ENCODE measurements at regions not wholly inside any gene's neighbourhood (a gene's known extent, or its start where the extent isn't known, plus 50 kb on each side); places are given as distances from the start of the nearest gene placed in this dataset.

- no peak for TF ChIP-seq CTCF (IDR thresholded peaks at IDR 0.05)
- Mint-ChIP-seq H3K36me3 (ENCODE audit: unreplicated experiment) (no peaks in the 10 kb centered on the region), H3K27me3 (ENCODE audit: unreplicated experiment) (peaks cover 29% of the 10 kb centered on the region), H3K4me3 (ENCODE audit: unreplicated experiment) (no peak overlapping the region), H3K9me3 (ENCODE audit: unreplicated experiment) (no peaks in the 10 kb centered on the region), H3K4me1 (ENCODE audit: unreplicated experiment) (no peaks in the 10 kb centered on the region), H3K27ac (ENCODE audit: unreplicated experiment) (no peak overlapping the region)
- no peak for DNase-seq (ENCODE audit: extremely low spot score, unreplicated experiment)
These were observed 171.9 kb upstream of the SPACA1 start for GRCh38 chr6:87875781-87876180.

GRCh38 chr6:87873556-87873955, 171.5 kb upstream of the AKIRIN2 start:
- no peaks in the 10 kb centered on the region for H3K9me3 Mint-ChIP-seq (ENCODE audit: unreplicated experiment)

GRCh38 chr6:87870556-87870955, 168.5 kb upstream of the AKIRIN2 start:
- Mint-ChIP-seq H3K27me3 (ENCODE audit: unreplicated experiment) (peaks cover 8% of the 10 kb centered on the region), H3K9me3 (ENCODE audit: unreplicated experiment) (no peaks in the 10 kb centered on the region), H3K4me1 (ENCODE audit: unreplicated experiment) (no peaks in the 10 kb centered on the region), H3K27ac (ENCODE audit: unreplicated experiment) (no peak overlapping the region), H3K4me3 (ENCODE audit: unreplicated experiment) (no peak overlapping the region), H3K36me3 (ENCODE audit: unreplicated experiment) (no peaks in the 10 kb centered on the region)
- TF ChIP-seq CTCF (IDR thresholded peaks at IDR 0.05) = no peak
- DNase-seq (ENCODE audit: extremely low spot score, unreplicated experiment) = no peak

More at GRCh38 chr6:87873556-87873955, 171.5 kb upstream of the AKIRIN2 start:
- no peak for TF ChIP-seq CTCF (IDR thresholded peaks at IDR 0.05)
- no peaks in the 10 kb centered on the region for H3K4me1 Mint-ChIP-seq (ENCODE audit: unreplicated experiment)
- no peak overlapping the region for H3K27ac Mint-ChIP-seq (ENCODE audit: unreplicated experiment)
- peaks cover 23% of the 10 kb centered on the region for H3K27me3 Mint-ChIP-seq (ENCODE audit: unreplicated experiment)
- H3K4me3 Mint-ChIP-seq (ENCODE audit: unreplicated experiment) = no peak overlapping the region
- H3K36me3 Mint-ChIP-seq (ENCODE audit: unreplicated experiment) = no peaks in the 10 kb centered on the region
- DNase-seq (ENCODE audit: extremely low spot score, unreplicated experiment) = no peak

- no peak for DNase-seq (ENCODE audit: extremely low spot score, unreplicated experiment)
- no peaks in the 10 kb centered on the region for H3K9me3 Mint-ChIP-seq (ENCODE audit: unreplicated experiment)
- H3K4me1 Mint-ChIP-seq (ENCODE audit: unreplicated experiment) = no peaks in the 10 kb centered on the region
- H3K4me3 Mint-ChIP-seq (ENCODE audit: unreplicated experiment) = no peak overlapping the region
- TF ChIP-seq CTCF (IDR thresholded peaks at IDR 0.05) = no peak
- H3K36me3 Mint-ChIP-seq (ENCODE audit: unreplicated experiment) = no peaks in the 10 kb centered on the region
- peaks cover 6% of the 10 kb centered on the region for H3K27me3 Mint-ChIP-seq (ENCODE audit: unreplicated experiment)
- no peak overlapping the region for H3K27ac Mint-ChIP-seq (ENCODE audit: unreplicated experiment)
These were observed 167.3 kb upstream of the AKIRIN2 start for GRCh38 chr6:87869064-87869905.

GRCh38 chr6:87860902-87861301, 158.9 kb upstream of the AKIRIN2 start:
- no peak for TF ChIP-seq CTCF (IDR thresholded peaks at IDR 0.05)
- no peak for DNase-seq (ENCODE audit: extremely low spot score, unreplicated experiment)
- no peaks in the 10 kb centered on the region for H3K4me1 Mint-ChIP-seq (ENCODE audit: unreplicated experiment)
- no peaks in the 10 kb centered on the region for H3K36me3 Mint-ChIP-seq (ENCODE audit: unreplicated experiment)
- H3K9me3 Mint-ChIP-seq (ENCODE audit: unreplicated experiment) = no peaks in the 10 kb centered on the region
- H3K4me3 Mint-ChIP-seq (ENCODE audit: unreplicated experiment) = no peak overlapping the region
- H3K27me3 Mint-ChIP-seq (ENCODE audit: unreplicated experiment) = peaks cover 3% of the 10 kb centered on the region
- no peak overlapping the region for H3K27ac Mint-ChIP-seq (ENCODE audit: unreplicated experiment)
